ENCODE measurements at regions not wholly inside any gene's neighbourhood (a gene's known extent, or its start where the extent isn't known, plus 50 kb on each side); places are given as distances from the start of the nearest gene placed in this dataset.

DNA sequence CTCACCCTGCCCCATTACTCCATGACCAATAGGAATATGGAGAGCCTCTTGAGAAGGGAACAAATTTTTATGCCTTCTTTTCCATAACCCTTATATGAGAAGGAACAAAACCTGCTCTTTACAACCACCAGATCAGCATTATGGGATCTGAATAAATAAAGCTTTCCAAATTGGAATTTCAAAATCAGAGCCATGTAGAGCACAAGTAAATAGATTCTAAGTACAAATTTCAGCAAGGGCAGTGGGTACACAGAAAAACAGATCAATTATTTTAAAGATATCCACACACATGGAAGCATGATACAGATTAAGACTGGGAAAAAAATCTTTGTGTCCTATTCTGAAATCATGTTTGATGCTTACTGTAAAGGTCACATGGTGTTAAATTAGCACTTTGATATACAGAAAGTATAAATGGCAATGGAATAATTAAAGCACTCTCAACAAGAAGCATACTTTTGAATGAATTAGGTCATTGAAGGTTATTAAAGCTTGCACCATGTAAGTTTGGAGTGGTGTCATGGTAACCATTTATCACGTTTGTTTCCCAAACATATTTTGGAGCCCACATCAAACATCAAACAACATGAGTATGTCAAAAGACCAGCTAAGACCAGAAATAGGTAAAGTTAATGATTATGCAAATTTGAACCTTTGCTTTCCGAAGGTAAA lies 75.9 kb upstream of the AVPR1A start:
- DNase-seq: no peak

DNA sequence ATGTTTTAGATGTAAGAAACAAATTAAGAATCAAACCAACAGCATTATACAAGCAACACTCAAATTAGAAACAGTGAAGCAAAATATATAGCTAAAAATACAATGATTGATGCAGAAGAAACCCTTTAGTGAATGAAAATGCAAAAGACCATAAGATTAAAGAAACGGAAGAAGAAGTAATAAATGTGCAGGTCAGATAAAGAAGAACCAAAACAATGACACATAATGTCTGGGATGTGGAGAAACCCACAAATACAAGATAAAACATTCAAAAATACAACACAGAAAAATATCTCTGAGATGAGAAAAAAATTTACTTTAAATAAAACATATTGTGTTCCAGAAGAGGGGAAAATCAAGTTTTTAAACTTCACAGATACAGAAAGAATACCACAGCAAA lies 73.4 kb upstream of the AVPR1A start:
- DNase-seq: no peak

DNA sequence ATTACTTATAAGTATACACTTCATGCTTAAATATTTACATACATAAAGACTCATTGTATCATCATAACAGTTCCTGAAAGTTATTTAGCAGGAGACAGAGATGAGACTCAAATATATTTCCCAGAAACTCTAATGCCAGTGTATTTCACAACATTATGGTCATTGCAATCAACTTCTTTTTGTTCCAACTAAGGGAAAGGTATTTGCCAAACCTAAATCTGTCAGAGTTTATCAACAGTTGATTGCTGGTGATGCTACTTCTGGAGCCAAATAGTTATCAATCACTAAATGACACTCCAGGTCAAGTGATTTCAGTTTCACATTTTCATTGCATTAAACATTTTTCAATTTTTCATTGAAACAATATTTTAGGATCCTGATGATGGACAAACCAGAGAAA lies 72.1 kb upstream of the AVPR1A start:
- no peak for DNase-seq

DNA sequence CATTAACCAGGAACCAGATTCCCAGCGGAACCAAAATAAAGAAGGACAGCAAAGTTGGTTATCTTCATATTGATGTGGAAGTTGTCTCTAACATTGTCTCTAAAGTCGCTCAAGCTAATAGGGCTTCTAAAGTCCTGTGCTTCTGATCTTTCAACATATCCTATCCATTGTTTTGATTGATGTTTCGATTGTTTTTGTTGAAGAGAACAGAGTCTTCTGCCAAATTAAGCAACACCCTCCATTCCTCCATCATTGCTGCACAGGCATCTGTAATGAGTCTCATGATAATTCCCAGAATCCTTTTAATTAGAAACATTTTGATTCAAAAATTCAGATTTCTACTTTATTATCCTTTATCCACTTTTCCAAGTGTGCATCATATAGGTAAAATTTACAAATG lies 71.6 kb upstream of the AVPR1A start:
- no peak for DNase-seq

DNA sequence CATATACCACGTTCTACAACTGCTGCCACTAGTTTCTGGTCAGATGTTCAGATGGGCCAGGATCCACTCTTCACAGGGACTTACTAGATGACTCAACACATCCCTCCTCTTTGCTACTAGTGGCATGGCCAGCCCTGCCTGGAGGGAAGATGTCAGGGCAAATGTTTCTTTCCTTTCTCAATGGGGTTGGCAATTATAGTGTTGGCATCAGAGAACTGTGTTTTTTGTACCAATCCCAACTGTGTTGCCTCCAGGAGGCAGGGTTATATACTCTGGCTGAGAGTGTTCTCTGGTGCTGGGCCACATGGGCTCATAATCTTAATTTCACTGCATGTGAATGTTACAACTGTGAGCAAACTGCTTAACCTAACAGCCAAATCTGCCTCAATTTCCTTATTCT lies 69.9 kb upstream of the AVPR1A start:
- no peak for DNase-seq

DNA sequence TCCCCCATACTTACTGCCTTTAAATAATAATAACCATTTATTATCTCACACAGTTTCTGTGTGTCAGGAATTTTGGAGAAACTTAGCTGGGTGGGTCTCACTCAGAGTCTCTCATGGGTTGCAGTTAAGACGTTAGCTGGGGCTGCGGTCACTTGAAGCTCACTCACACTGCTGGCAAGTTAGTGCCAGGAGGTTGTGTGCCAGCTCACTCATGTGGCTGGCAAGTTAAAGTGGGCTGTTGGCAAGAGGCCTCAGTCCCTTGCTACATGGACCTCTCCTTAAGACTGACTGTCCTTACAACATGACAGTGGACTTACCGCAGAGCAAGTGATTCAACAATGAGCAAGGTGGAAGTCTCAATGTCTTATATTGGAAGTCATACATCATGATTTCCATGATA lies 61.3 kb upstream of the AVPR1A start:
- DNase-seq: no peak

DNA sequence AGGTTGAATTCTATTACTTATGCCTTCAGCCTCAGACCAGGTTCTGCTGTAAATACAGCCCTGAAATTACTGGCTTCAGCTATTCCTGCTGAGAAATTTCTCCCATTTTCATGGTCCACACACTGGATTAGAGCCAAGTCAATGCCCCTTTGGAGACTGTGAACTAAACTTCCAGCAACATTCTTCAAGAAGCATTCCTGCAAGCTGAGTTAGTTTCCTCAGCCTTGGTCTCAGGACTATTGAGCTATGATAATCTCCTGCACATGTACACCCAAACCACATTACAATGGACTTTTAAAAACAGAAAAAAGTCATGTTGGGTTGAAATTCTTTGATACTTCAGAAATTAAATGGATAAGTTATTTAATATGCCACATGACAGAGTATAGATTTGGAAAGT lies 58.0 kb upstream of the AVPR1A start:
- no peak for DNase-seq

DNA sequence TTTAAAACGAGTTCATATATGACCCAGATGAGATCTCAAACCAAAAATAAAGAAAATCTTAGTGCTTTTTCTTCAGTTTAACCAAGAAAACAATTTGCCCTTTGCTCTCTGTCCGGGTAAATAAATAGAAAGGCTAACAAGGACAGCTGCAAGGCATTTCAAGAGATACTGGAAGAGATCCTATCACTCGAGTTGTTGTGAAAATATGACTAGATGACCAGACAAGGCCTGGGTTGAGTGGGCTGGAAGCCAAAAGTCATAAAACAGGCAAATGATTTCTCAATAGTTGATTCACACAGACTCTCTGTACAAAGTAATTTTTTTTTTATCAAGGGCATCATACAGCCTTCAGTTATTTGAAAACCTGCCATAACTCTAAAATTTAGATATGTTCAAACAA lies 55.9 kb upstream of the AVPR1A start:
- DNase-seq: peak; percentile 89

DNA sequence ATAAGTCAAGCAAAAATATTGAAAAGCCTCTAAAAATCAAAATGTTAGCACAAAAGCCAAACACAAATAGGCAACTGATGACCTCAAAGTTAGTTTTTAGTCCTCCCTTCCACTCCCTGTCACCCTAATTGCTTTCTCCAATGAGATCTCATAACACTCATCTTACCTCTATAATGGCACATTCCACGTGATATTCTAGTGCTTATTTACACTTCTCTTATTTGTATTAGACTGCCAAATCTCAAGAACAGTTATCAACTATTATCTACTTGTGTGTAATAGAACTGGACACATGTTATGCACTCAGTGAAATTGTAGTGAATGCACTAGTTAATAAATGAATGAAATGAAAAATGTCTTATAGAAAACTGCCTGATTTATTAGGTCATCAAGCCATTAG lies 55.5 kb upstream of the AVPR1A start:
- DNase-seq: peak; percentile 86

All from NCI-H1105 treated with DMSO at 0.1 percent for 48 hours (cell line).